ENCODE measurements at regions not wholly inside any gene's neighbourhood (a gene's known extent, or its start where the extent isn't known, plus 50 kb on each side); places are given as distances from the start of the nearest gene placed in this dataset.
"Not testable (repeated sequence)": the region's sequence is repeated elsewhere in the genome, so short reads cannot be mapped to it uniquely, and the experiment has no call there.

- no peak for DNase-seq (ENCODE audit: low read depth)
Measured at GRCh38 chr2:147008481-147008880, 836.3 kb upstream of the ACVR2A start.

GRCh38 chr2:147006736-147007141 is 838.1 kb upstream of the ACVR2A start:
- no peak for DNase-seq (ENCODE audit: low read depth)

GRCh38 chr2:147003081-147003480 is 841.7 kb upstream of the ACVR2A start:
- no peak for DNase-seq (ENCODE audit: low read depth)

GRCh38 chr2:147002256-147002655 is 842.6 kb upstream of the ACVR2A start:
- DNase-seq (ENCODE audit: low read depth): no peak

GRCh38 chr2:147001061-147001460 is 843.8 kb upstream of the ACVR2A start:
- DNase-seq (ENCODE audit: low read depth): no peak

- not testable (repeated sequence) for DNase-seq (ENCODE audit: low read depth)
Measured at GRCh38 chr2:147000151-147000550, 844.7 kb upstream of the ACVR2A start.

GRCh38 chr2:146997945-146998344 is 846.9 kb upstream of the ACVR2A start:
- no peak for DNase-seq (ENCODE audit: low read depth)

GRCh38 chr2:146997488-146997887 is 847.3 kb upstream of the ACVR2A start:
- DNase-seq (ENCODE audit: low read depth): no peak

GRCh38 chr2:146994246-146994645 is 850.6 kb upstream of the ACVR2A start:
- DNase-seq (ENCODE audit: low read depth): no peak

GRCh38 chr2:146992466-146992865 is 852.4 kb upstream of the ACVR2A start:
- no peak for DNase-seq (ENCODE audit: low read depth)

GRCh38 chr2:146992057-146992456 is 852.8 kb upstream of the ACVR2A start:
- no peak for DNase-seq (ENCODE audit: low read depth)

- DNase-seq (ENCODE audit: low read depth): no peak
Measured at GRCh38 chr2:146990311-146991054, 854.3 kb upstream of the ACVR2A start.

- no peak for DNase-seq (ENCODE audit: low read depth)
Measured at GRCh38 chr2:146989741-146990140, 855.1 kb upstream of the ACVR2A start.

- no peak for DNase-seq (ENCODE audit: low read depth)
Measured at GRCh38 chr2:146987996-146988395, 856.8 kb upstream of the ACVR2A start.

GRCh38 chr2:146986161-146986560 is 858.7 kb upstream of the ACVR2A start:
- DNase-seq (ENCODE audit: low read depth): no peak

GRCh38 chr2:146985753-146986152 is 859.1 kb upstream of the ACVR2A start:
- no peak for DNase-seq (ENCODE audit: low read depth)

GRCh38 chr2:146984014-146984413 is 860.8 kb upstream of the ACVR2A start:
- DNase-seq (ENCODE audit: low read depth): no peak

- no peak for DNase-seq (ENCODE audit: low read depth)
Measured at GRCh38 chr2:146982393-146982846, 862.4 kb upstream of the ACVR2A start.

GRCh38 chr2:146981921-146982320 is 862.9 kb upstream of the ACVR2A start:
- DNase-seq (ENCODE audit: low read depth): no peak

- DNase-seq (ENCODE audit: low read depth): no peak
Measured at GRCh38 chr2:146979746-146980145, 865.1 kb upstream of the ACVR2A start.

- no peak for DNase-seq (ENCODE audit: low read depth)
Measured at GRCh38 chr2:146978577-146979555, 866.0 kb upstream of the ACVR2A start.

- not testable (repeated sequence) for DNase-seq (ENCODE audit: low read depth)
Measured at GRCh38 chr2:146970981-146971380, 873.8 kb upstream of the ACVR2A start.

GRCh38 chr2:146969703-146970102 is 875.1 kb upstream of the ACVR2A start:
- DNase-seq (ENCODE audit: low read depth): not testable (repeated sequence)
